Breast epithelium (tissue), 3 donors: ENCODE measurements at regions not wholly inside any gene's neighbourhood (a gene's known extent, or its start where the extent isn't known, plus 50 kb on each side); places are given as distances from the start of the nearest gene placed in this dataset.

Source experiments
- CTCF ChIP-seq, 3 donors: fragments of 450-650 bp; IDR thresholded peaks; one replicate each; pipeline ENCODE4 v1.5.1; 2016 to 2017; ENCODE audit warnings: antibody characterized with exemption in 3 of 3, mild to moderate bottlenecking in 3 of 3, moderate library complexity in 3 of 3
- POLR2A ChIP-seq: fragments of 450-650 bp; IDR thresholded peaks from one replicate; pipeline ENCODE4 v1.6.1; 2016; ENCODE audit warnings: antibody characterized with exemption, mild to moderate bottlenecking, moderate library complexity
- POLR2AphosphoS5 ChIP-seq, 3 donors: sonication (generic); formaldehyde crosslinking; IDR thresholded peaks; one replicate each; pipeline ENCODE4 v1.6.1; 2017; ENCODE audit warnings: antibody characterized with exemption in 3 of 3

DNA sequence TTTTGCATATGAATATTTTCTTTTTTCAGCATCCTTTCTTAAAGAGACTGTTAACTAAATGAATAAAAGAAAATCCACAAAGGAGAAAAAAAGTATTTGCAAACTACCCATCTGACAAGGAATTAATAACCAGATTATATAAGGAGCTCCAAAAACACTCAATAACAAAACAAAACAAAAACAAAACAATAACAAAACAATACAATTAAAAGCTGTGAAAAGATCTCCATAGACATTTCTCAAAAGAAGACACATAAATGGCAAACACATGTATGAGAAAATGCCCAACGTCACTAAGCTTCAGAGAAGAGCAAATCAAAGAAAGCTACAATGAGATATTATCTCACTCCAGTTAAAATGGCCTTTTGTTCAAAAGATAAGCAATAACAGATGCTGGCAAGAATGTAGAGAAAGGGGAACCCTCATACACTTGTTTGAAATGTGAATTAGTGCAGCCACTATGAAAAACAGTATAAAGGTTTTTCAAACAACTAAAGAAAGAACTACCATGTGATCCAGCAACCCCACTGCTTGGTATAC, 1310.0 kb upstream of the EYS start:
- TF ChIP-seq POLR2AphosphoS5 (IDR thresholded peaks at IDR 0.05) (no peak), CTCF (IDR thresholded peaks at IDR 0.05) (no peak), POLR2A (no peak)
